ENCODE measurements at regions not wholly inside any gene's neighbourhood (a gene's known extent, or its start where the extent isn't known, plus 50 kb on each side); places are given as distances from the start of the nearest gene placed in this dataset.

- TF ChIP-seq POLR2A (IDR thresholded peaks at IDR 0.05) (no peak), CTCF (IDR thresholded peaks at IDR 0.05) (no peak), EP300 (IDR thresholded peaks at IDR 0.05) (no peak)
These were observed 89.8 kb upstream of the DYRK2 start for GRCh38 chr12:67558775-67559174.

Data from tibial nerve (tissue), 4 donors.